Cardiac muscle cell (in vitro differentiated cells and primary cell): ENCODE measurements at regions not wholly inside any gene's neighbourhood (a gene's known extent, or its start where the extent isn't known, plus 50 kb on each side); places are given as distances from the start of the nearest gene placed in this dataset.
"Not testable (repeated sequence)": the region's sequence is repeated elsewhere in the genome, so short reads cannot be mapped to it uniquely, and the experiment has no call there.

ENCODE experiments used
- DNase-seq, 2 donors: peaks; one replicate each; pipeline versions ENCODE4 v3.0.0 to v3.0.0-alpha.2; 2010 to 2017; ENCODE audit warnings: low read depth in 1 of 2, low spot score in 1 of 2
- H3K27ac ChIP-seq: fragments of 200-600 bp; sonication (generic); 2 replicates; pipeline ENCODE4 v1.5.1; 2016
- H3K27me3 ChIP-seq: fragments of 200-600 bp; sonication (generic); 2 replicates; pipeline ENCODE4 v1.6.0; 2016; ENCODE audit warnings: control low read depth
- H3K36me3 ChIP-seq: fragments of 200-600 bp; sonication (generic); 2 replicates; pipeline ENCODE4 v1.5.1; 2016; ENCODE audit warnings: control low read depth
- H3K4me1 ChIP-seq: fragments of 200-600 bp; sonication (generic); 2 replicates; pipeline ENCODE4 v1.8.1; 2017; ENCODE audit warnings: low read depth, mild to moderate bottlenecking, mixed run types
- H3K4me3 ChIP-seq: fragments of 200-600 bp; sonication (generic); 2 replicates; pipeline ENCODE4 v1.5.1; 2016; ENCODE audit warnings: mild to moderate bottlenecking
- H3K9me3 ChIP-seq: fragments of 200-600 bp; sonication (generic); 2 replicates; pipeline ENCODE4 v1.5.1; 2017; ENCODE audit warnings: low read depth, mild to moderate bottlenecking, control low read depth
- TF ChIP-seq, protein P1 (sequence below): IDR thresholded peaks from 2 replicates; pipeline ENCODE4 v1.5.1; 2012; ENCODE audit warnings: low read depth, mild to moderate bottlenecking, low read length

GRCh38 chr2:113823716-113824595 lies 65.9 kb upstream of the ACTR3 start:
- TF ChIP-seq, protein P1, sequence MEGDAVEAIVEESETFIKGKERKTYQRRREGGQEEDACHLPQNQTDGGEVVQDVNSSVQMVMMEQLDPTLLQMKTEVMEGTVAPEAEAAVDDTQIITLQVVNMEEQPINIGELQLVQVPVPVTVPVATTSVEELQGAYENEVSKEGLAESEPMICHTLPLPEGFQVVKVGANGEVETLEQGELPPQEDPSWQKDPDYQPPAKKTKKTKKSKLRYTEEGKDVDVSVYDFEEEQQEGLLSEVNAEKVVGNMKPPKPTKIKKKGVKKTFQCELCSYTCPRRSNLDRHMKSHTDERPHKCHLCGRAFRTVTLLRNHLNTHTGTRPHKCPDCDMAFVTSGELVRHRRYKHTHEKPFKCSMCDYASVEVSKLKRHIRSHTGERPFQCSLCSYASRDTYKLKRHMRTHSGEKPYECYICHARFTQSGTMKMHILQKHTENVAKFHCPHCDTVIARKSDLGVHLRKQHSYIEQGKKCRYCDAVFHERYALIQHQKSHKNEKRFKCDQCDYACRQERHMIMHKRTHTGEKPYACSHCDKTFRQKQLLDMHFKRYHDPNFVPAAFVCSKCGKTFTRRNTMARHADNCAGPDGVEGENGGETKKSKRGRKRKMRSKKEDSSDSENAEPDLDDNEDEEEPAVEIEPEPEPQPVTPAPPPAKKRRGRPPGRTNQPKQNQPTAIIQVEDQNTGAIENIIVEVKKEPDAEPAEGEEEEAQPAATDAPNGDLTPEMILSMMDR, result no peak
- peaks cover 12% of the 10 kb centered on the region for H3K4me1 ChIP-seq
- H3K27me3 ChIP-seq, result no peaks in the 10 kb centered on the region
- no peak overlapping the region for H3K27ac ChIP-seq
- H3K9me3 ChIP-seq, result no peaks in the 10 kb centered on the region
- H3K36me3 ChIP-seq, result no peaks in the 10 kb centered on the region
- H3K4me3 ChIP-seq, result no peak overlapping the region
- no peak for DNase-seq

GRCh38 chr2:113822087-113822815 lies 65.8 kb upstream of the SLC35F5 start:
- no peaks in the 10 kb centered on the region for H3K36me3 ChIP-seq

GRCh38 chr2:113818382-113818951 lies 62.0 kb upstream of the SLC35F5 start:
- Histone ChIP-seq H3K36me3 (no peaks in the 10 kb centered on the region), H3K27me3 (no peaks in the 10 kb centered on the region), H3K9me3 (no peaks in the 10 kb centered on the region), H3K4me1 (peaks cover 13% of the 10 kb centered on the region), H3K27ac (peak overlapping the region; percentile 61), H3K4me3 (no peak overlapping the region)
- TF ChIP-seq, protein P1, result no peak
- DNase-seq, result peak; percentile 69 to 99

More at GRCh38 chr2:113822087-113822815, 65.8 kb upstream of the SLC35F5 start:
- H3K27me3 ChIP-seq, result no peaks in the 10 kb centered on the region
- peaks cover 13% of the 10 kb centered on the region for H3K4me1 ChIP-seq
- TF ChIP-seq, protein P1, result no peak
- no peaks in the 10 kb centered on the region for H3K9me3 ChIP-seq
- H3K27ac ChIP-seq, result no peak overlapping the region
- no peak for DNase-seq
- H3K4me3 ChIP-seq, result no peak overlapping the region

- H3K27me3 ChIP-seq, H3K4me3 ChIP-seq, DNase-seq, H3K36me3 ChIP-seq, H3K9me3 ChIP-seq, H3K27ac ChIP-seq: not testable (repeated sequence)
- H3K4me1 ChIP-seq, result peaks cover 12% of the 10 kb centered on the region
Observed at GRCh38 chr2:113813396-113813795, 57.0 kb upstream of the SLC35F5 start.

- no peak overlapping the region for H3K4me3 ChIP-seq
- peak in 1 of 2 donors; percentile 32 for DNase-seq
- no peaks in the 10 kb centered on the region for H3K9me3 ChIP-seq
- H3K27ac ChIP-seq, result no peak overlapping the region
- no peaks in the 10 kb centered on the region for H3K36me3 ChIP-seq
- TF ChIP-seq, protein P1, result no peak
- no peaks in the 10 kb centered on the region for H3K27me3 ChIP-seq
- H3K4me1 ChIP-seq, result peaks cover 12% of the 10 kb centered on the region
Observed at GRCh38 chr2:113812204-113812603, 55.8 kb upstream of the SLC35F5 start.
